HL-60 (cell line): ENCODE measurements at regions not wholly inside any gene's neighbourhood (a gene's known extent, or its start where the extent isn't known, plus 50 kb on each side); places are given as distances from the start of the nearest gene placed in this dataset.

ENCODE experiments used
- CTCF ChIP-seq: IDR thresholded peaks from one replicate; pipeline ENCODE4 v1.5.1; 2011; ENCODE audit warnings: low read length, control low read depth, inconsistent platforms; ENCODE audit not compliant: insufficient read depth
- GABPA ChIP-seq: IDR thresholded peaks from 2 replicates; pipeline ENCODE4 v1.6.1; 2012; ENCODE audit warnings: low read depth
- POLR2AphosphoS5 ChIP-seq: IDR thresholded peaks from 2 replicates; pipeline ENCODE4 v1.6.1; 2012; ENCODE audit warnings: low read depth
- SPI1 ChIP-seq: IDR thresholded peaks from 2 replicates; pipeline ENCODE4 v1.6.1; 2012; ENCODE audit warnings: low read depth, mild to moderate bottlenecking, borderline replicate concordance

GRCh38 chrX:39426101-39426500 lies 624.8 kb downstream of the MID1IP1 start:
- TF ChIP-seq CTCF (no peak), SPI1 (no peak), POLR2AphosphoS5 (no peak), GABPA (no peak)
